WTC11 (cell line): ENCODE measurements at regions not wholly inside any gene's neighbourhood (a gene's known extent, or its start where the extent isn't known, plus 50 kb on each side); places are given as distances from the start of the nearest gene placed in this dataset.

Experiments used
- ATAC-seq: fragments of 200-7000 bp; cut with Tn5 transposase; 2 replicates; pipeline ENCODE4 v1.10.0; 2021; ENCODE audit warnings: mild to moderate bottlenecking, moderate library complexity
- CTCF ChIA-PET: fragments of 300-600 bp; sonication (Branson Sonifier 250); formaldehyde crosslinking; loops from one replicate; lab custom pipeline; 2021; ENCODE audit warnings: antibody characterized with exemption; lab: Charles Lee
- POLR2A ChIA-PET: fragments of 350-600 bp; sonication (Branson Sonifier 250); formaldehyde crosslinking; loops from one replicate; lab custom pipeline; 2021; ENCODE audit warnings: antibody characterized with exemption; lab: Charles Lee
- DNase-seq: peaks from one replicate; pipeline ENCODE4 v3.0.0; 2021; ENCODE audit warnings: low spot score
- H3K27ac Mint-ChIP-seq: 2 replicates; pipeline ENCODE4 v1.8.0; 2021; ENCODE audit warnings: mixed read lengths
- H3K27me3 Mint-ChIP-seq: 2 replicates; pipeline ENCODE4 v1.8.0; 2021; ENCODE audit warnings: low read depth, mild to moderate bottlenecking, moderate library complexity, mixed read lengths
- H3K36me3 Mint-ChIP-seq: 2 replicates; pipeline ENCODE4 v1.8.0; 2021; ENCODE audit warnings: mixed read lengths
- H3K4me1 Mint-ChIP-seq: 2 replicates; pipeline ENCODE4 v1.8.0; 2022; ENCODE audit warnings: mixed read lengths
- H3K4me3 Mint-ChIP-seq: 2 replicates; pipeline ENCODE4 v1.8.0; 2021; ENCODE audit warnings: mild to moderate bottlenecking, moderate library complexity, mixed read lengths
- H3K9me3 Mint-ChIP-seq: 2 replicates; pipeline ENCODE4 v1.8.0; 2021; ENCODE audit warnings: mixed read lengths
- ATF6 ChIP-seq: sonication (generic); formaldehyde crosslinking; IDR thresholded peaks from 2 replicates; pipeline ENCODE4 v1.8.1; 2023; ENCODE audit warnings: mild to moderate bottlenecking, missing genetic modification reagents
- CBFB ChIP-seq: sonication (generic); formaldehyde crosslinking; IDR thresholded peaks from 2 replicates; pipeline ENCODE4 v1.8.1; 2022; ENCODE audit warnings: mild to moderate bottlenecking, low read depth, missing genetic modification reagents
- CDX4 ChIP-seq: fragments of 250-450 bp; sonication (Bioruptor Pico); IDR thresholded peaks from 2 replicates; pipeline ENCODE4 v1.9.0; 2021; ENCODE audit warnings: moderate library complexity, mild to moderate bottlenecking, inconsistent platforms, borderline replicate concordance
- CTCF ChIP-seq: fragments of 200-600 bp; IDR thresholded peaks from 2 replicates; pipeline ENCODE4 v1.8.0; 2022; ENCODE audit warnings: antibody characterized with exemption
- FOXJ3 ChIP-seq: sonication (generic); formaldehyde crosslinking; IDR thresholded peaks from 2 replicates; pipeline ENCODE4 v1.9.0; 2021; ENCODE audit warnings: missing genetic modification reagents, mild to moderate bottlenecking, borderline replicate concordance
- GRHL2 ChIP-seq: fragments of 250-450 bp; sonication (Bioruptor Pico); IDR thresholded peaks from 2 replicates; pipeline ENCODE4 v1.8.0; 2022; ENCODE audit warnings: mild to moderate bottlenecking, moderate library complexity; ENCODE audit not compliant: insufficient replicate concordance, severe bottlenecking
- NFATC4 ChIP-seq: fragments of 250-450 bp; sonication (Bioruptor Pico); IDR thresholded peaks from 2 replicates; pipeline ENCODE4 v1.9.0; 2021; ENCODE audit warnings: mild to moderate bottlenecking
- NR2C2 ChIP-seq: sonication (generic); formaldehyde crosslinking; IDR thresholded peaks from 2 replicates; pipeline ENCODE4 v1.8.0; 2022; ENCODE audit warnings: mild to moderate bottlenecking, missing genetic modification reagents
- OVOL2 ChIP-seq: fragments of 250-450 bp; sonication (Bioruptor Pico); IDR thresholded peaks from 2 replicates; pipeline ENCODE4 v1.9.0; 2021; ENCODE audit warnings: mild to moderate bottlenecking, borderline replicate concordance
- USF2 ChIP-seq: sonication (generic); formaldehyde crosslinking; IDR thresholded peaks from 2 replicates; pipeline ENCODE4 v1.8.1; 2023; ENCODE audit warnings: mild to moderate bottlenecking, missing genetic modification reagents, moderate library complexity
- ZBTB21 ChIP-seq: sonication (generic); formaldehyde crosslinking; IDR thresholded peaks from 2 replicates; pipeline ENCODE4 v1.8.1; 2023; ENCODE audit warnings: mild to moderate bottlenecking, missing genetic modification reagents, borderline replicate concordance
- ZNF138 ChIP-seq: sonication (generic); formaldehyde crosslinking; conservative IDR thresholded peaks from 2 replicates; pipeline ENCODE4 v1.8.1; 2022; ENCODE audit warnings: mild to moderate bottlenecking, moderate library complexity, missing genetic modification reagents
- ZNF281 ChIP-seq: sonication (generic); formaldehyde crosslinking; IDR thresholded peaks from 2 replicates; pipeline ENCODE4 v1.8.0; 2023; ENCODE audit warnings: mild to moderate bottlenecking, missing genetic modification reagents
- ZNF512 ChIP-seq: sonication (generic); formaldehyde crosslinking; IDR thresholded peaks from 2 replicates; pipeline ENCODE4 v1.8.1; 2022; ENCODE audit warnings: missing genetic modification reagents, borderline replicate concordance
- ZNF532 ChIP-seq: fragments of 250-450 bp; sonication (Bioruptor Pico); IDR thresholded peaks from 2 replicates; pipeline ENCODE4 v1.9.0; 2021; ENCODE audit warnings: mild to moderate bottlenecking, borderline replicate concordance

GRCh38 chrY:19140285-19140920 lies 366.9 kb upstream of the HSFY2 start:
- ChIA-PET POLR2A (no interaction called here), CTCF (no interaction called here)
- no peak for TF ChIP-seq GRHL2 (CRISPR knock-in tag)
- no peak for TF ChIP-seq ZNF138
- no peak for TF ChIP-seq ZNF281
- TF ChIP-seq ZNF532 (CRISPR knock-in tag): no peak
- no peak for TF ChIP-seq CBFB (CRISPR knock-in tag)
- no peak for TF ChIP-seq CTCF
- TF ChIP-seq ZNF512: no peak
- no peak for TF ChIP-seq CDX4
- no peak for TF ChIP-seq FOXJ3
- no peak for TF ChIP-seq ZBTB21 (CRISPR knock-in tag)
- TF ChIP-seq ATF6 (CRISPR knock-in tag): no peak
- no peak for TF ChIP-seq NR2C2 (CRISPR knock-in tag)
- no peak for TF ChIP-seq NFATC4 (CRISPR knock-in tag)
- TF ChIP-seq OVOL2 (CRISPR knock-in tag): no peak
- TF ChIP-seq USF2 (CRISPR knock-in tag): no peak
- no peak for DNase-seq
- peaks cover 52% of the 10 kb centered on the region for H3K4me1 Mint-ChIP-seq
- ATAC-seq: no peak
- H3K27me3 Mint-ChIP-seq: peaks cover 92% of the 10 kb centered on the region
- H3K36me3 Mint-ChIP-seq: peaks cover 14% of the 10 kb centered on the region
- no peak overlapping the region for H3K27ac Mint-ChIP-seq
- H3K4me3 Mint-ChIP-seq: no peak overlapping the region
- H3K9me3 Mint-ChIP-seq: peaks cover 21% of the 10 kb centered on the region
